GM12874 (cell line): ENCODE measurements at regions not wholly inside any gene's neighbourhood (a gene's known extent, or its start where the extent isn't known, plus 50 kb on each side); places are given as distances from the start of the nearest gene placed in this dataset.

Source experiments
- CTCF ChIP-seq: IDR thresholded peaks from 2 replicates; pipeline ENCODE4 v1.5.1; 2011; ENCODE audit warnings: low read depth, mild to moderate bottlenecking, control low read depth, low read length, moderate library complexity; ENCODE audit not compliant: insufficient read depth

GRCh38 chr12:87142342-87142741, 886.2 kb upstream of the MGAT4C start:
- no peak for TF ChIP-seq CTCF

GRCh38 chr12:87141091-87141490, 884.9 kb upstream of the MGAT4C start:
- no peak for TF ChIP-seq CTCF

GRCh38 chr12:87140262-87140661, 884.1 kb upstream of the MGAT4C start:
- no peak for TF ChIP-seq CTCF

- TF ChIP-seq CTCF, result no peak
Observed at GRCh38 chr12:87137220-87137619, 881.0 kb upstream of the MGAT4C start.

GRCh38 chr12:87136330-87136976, 880.3 kb upstream of the MGAT4C start:
- TF ChIP-seq CTCF, result no peak

- no peak for TF ChIP-seq CTCF
Observed at GRCh38 chr12:87127272-87127671, 871.1 kb upstream of the MGAT4C start.

- TF ChIP-seq CTCF, result no peak
Observed at GRCh38 chr12:87121896-87122295, 865.7 kb upstream of the MGAT4C start.
